Smooth muscle cell (in vitro differentiated cells): ENCODE measurements at regions not wholly inside any gene's neighbourhood (a gene's known extent, or its start where the extent isn't known, plus 50 kb on each side); places are given as distances from the start of the nearest gene placed in this dataset.
"Not testable (repeated sequence)": the region's sequence is repeated elsewhere in the genome, so short reads cannot be mapped to it uniquely, and the experiment has no call there.

ENCODE experiments used
- DNase-seq: peaks from one replicate; lab custom pipeline; 2025; ENCODE audit not compliant: unreplicated experiment; lab: John Stamatoyannopoulos, UW
- H2AFZ ChIP-seq: fragments of 200-600 bp; sonication (generic); 2 replicates; pipeline ENCODE4 v1.6.0; 2016; ENCODE audit warnings: antibody characterized with exemption, low read depth, mild to moderate bottlenecking
- H3F3A ChIP-seq: fragments of 200-600 bp; sonication (generic); 2 replicates; pipeline ENCODE4 v1.6.0; 2017; ENCODE audit warnings: antibody characterized with exemption, low read depth
- H3K27ac ChIP-seq: fragments of 200-600 bp; sonication (generic); 2 replicates; pipeline ENCODE4 v1.5.1; 2016; ENCODE audit warnings: low read depth, mild to moderate bottlenecking
- H3K27me3 ChIP-seq: fragments of 200-600 bp; sonication (generic); 2 replicates; pipeline ENCODE4 v1.6.1; 2016; ENCODE audit warnings: low read depth, mild to moderate bottlenecking
- H3K36me3 ChIP-seq: fragments of 200-600 bp; sonication (generic); 2 replicates; pipeline ENCODE4 v1.5.1; 2016; ENCODE audit warnings: low read depth
- H3K4me1 ChIP-seq: fragments of 200-600 bp; sonication (generic); 2 replicates; pipeline ENCODE4 v1.5.1; 2016; ENCODE audit warnings: low read depth
- H3K4me2 ChIP-seq: fragments of 200-600 bp; sonication (generic); 2 replicates; pipeline ENCODE4 v1.6.0; 2016; ENCODE audit warnings: mild to moderate bottlenecking
- H3K4me3 ChIP-seq: fragments of 200-600 bp; sonication (generic); 2 replicates; pipeline ENCODE4 v1.5.1; 2016; ENCODE audit warnings: mild to moderate bottlenecking
- H3K79me2 ChIP-seq: fragments of 200-600 bp; sonication (generic); 2 replicates; pipeline ENCODE4 v1.6.0; 2016; ENCODE audit warnings: low read depth, mild to moderate bottlenecking
- H3K9ac ChIP-seq: fragments of 200-600 bp; sonication (generic); 2 replicates; pipeline ENCODE4 v1.6.0; 2016; ENCODE audit warnings: low read depth
- H3K9me3 ChIP-seq: fragments of 200-600 bp; sonication (generic); replicated peaks from 2 replicates; pipeline ENCODE4 v1.5.1; 2016; ENCODE audit warnings: low read depth
- H4K20me1 ChIP-seq: fragments of 200-600 bp; sonication (generic); 2 replicates; pipeline ENCODE4 v1.6.0; 2016; ENCODE audit warnings: low read depth
- WGBS: methylation state at CpG from one replicate; pipeline ENCODE4 v1.1.7; 2016; ENCODE audit warnings: low lambda C conversion rate; 5-methylcytosine and 5-hydroxymethylcytosine counted together
- TF ChIP-seq, protein P1 (sequence below): fragments of 200-600 bp; sonication (generic); IDR thresholded peaks from 2 replicates; pipeline ENCODE4 v1.5.1; 2017; ENCODE audit warnings: borderline replicate concordance, mild to moderate bottlenecking, antibody characterized with exemption; ENCODE audit not compliant: insufficient read depth, poor library complexity, severe bottlenecking

GRCh38 chr12:75658901-75659823, 147.8 kb upstream of the KRR1 start:
- Histone ChIP-seq H3K79me2 (no peaks in the 10 kb centered on the region), H3K27ac (peak overlapping the region; percentile 94), H2AFZ (no peak overlapping the region), H3F3A (peaks cover 6% of the 10 kb centered on the region), H3K4me2 (peak overlapping the region; percentile 35), H3K36me3 (no peaks in the 10 kb centered on the region), H3K27me3 (no peaks in the 10 kb centered on the region), H3K9me3 (no peaks in the 10 kb centered on the region), H3K4me3 (no peak overlapping the region), H3K9ac (peak overlapping the region; percentile 30), H3K4me1 (peaks cover 12% of the 10 kb centered on the region), H4K20me1 (no peaks in the 10 kb centered on the region)
- TF ChIP-seq, protein P1, sequence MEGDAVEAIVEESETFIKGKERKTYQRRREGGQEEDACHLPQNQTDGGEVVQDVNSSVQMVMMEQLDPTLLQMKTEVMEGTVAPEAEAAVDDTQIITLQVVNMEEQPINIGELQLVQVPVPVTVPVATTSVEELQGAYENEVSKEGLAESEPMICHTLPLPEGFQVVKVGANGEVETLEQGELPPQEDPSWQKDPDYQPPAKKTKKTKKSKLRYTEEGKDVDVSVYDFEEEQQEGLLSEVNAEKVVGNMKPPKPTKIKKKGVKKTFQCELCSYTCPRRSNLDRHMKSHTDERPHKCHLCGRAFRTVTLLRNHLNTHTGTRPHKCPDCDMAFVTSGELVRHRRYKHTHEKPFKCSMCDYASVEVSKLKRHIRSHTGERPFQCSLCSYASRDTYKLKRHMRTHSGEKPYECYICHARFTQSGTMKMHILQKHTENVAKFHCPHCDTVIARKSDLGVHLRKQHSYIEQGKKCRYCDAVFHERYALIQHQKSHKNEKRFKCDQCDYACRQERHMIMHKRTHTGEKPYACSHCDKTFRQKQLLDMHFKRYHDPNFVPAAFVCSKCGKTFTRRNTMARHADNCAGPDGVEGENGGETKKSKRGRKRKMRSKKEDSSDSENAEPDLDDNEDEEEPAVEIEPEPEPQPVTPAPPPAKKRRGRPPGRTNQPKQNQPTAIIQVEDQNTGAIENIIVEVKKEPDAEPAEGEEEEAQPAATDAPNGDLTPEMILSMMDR = no peak
- DNase-seq = no peak
- WGBS = 59% methylated on average over 9 of the region's 9 CpGs

DNA sequence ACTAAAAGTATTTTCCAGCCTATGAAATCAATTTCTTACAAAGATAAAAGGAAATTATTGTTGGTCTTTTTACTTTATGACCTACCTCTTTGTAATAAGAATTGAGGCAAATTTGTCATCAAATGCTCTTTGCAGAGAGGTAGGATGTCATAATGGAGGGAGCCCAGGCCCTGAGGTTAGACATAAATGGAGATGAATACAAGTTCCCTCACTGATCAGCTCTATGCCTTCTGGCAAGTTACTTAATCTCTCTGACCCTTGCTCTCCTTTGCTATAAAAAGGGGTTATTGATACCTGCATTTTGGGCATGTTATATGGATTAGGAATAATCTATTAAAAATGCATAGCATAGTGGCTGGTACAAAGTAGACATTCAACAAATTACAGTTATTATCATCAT, 146.9 kb upstream of the KRR1 start:
- Histone ChIP-seq H3K4me3 (no peak overlapping the region), H3F3A (peaks cover 6% of the 10 kb centered on the region), H3K4me2 (peak overlapping the region; percentile 34), H3K79me2 (no peaks in the 10 kb centered on the region), H3K9me3 (no peaks in the 10 kb centered on the region), H3K27me3 (no peaks in the 10 kb centered on the region), H3K4me1 (peaks cover 12% of the 10 kb centered on the region), H2AFZ (no peak overlapping the region), H3K27ac (peak overlapping the region; percentile 94), H4K20me1 (no peaks in the 10 kb centered on the region), H3K36me3 (no peaks in the 10 kb centered on the region), H3K9ac (peak overlapping the region; percentile 39)
- no peak for DNase-seq
- TF ChIP-seq, protein P1 = no peak

DNA sequence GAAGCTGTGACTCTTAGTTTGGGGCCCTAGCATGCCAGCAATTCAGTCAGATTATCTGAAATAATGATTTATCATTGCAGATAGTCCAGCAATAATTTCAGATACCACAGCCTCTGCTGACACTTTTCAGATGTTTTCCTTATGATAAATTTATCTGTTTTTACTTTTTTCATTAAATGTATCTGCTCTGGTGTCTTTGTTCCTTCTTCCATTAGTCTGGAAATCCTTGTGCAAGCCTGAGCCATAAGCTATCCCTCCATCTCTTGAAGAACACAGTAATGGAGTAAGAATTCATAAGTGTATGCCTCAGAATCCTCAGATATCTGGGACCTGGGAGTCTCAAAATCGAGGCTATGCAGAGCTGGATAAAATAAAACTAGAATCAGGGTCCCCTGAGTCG, 146.4 kb upstream of the KRR1 start:
- H3K4me1 ChIP-seq = peaks cover 12% of the 10 kb centered on the region
- no peaks in the 10 kb centered on the region for H4K20me1 ChIP-seq
- H3K27ac ChIP-seq = peak overlapping the region; percentile 94
- H3F3A ChIP-seq = peaks cover 6% of the 10 kb centered on the region
- no peaks in the 10 kb centered on the region for H3K79me2 ChIP-seq
- WGBS = 81% methylated on average over 2 of the region's 2 CpGs
- no peak for DNase-seq
- H3K36me3 ChIP-seq = no peaks in the 10 kb centered on the region
- H2AFZ ChIP-seq = peak overlapping the region; percentile 44
- no peak overlapping the region for H3K9ac ChIP-seq
- H3K4me3 ChIP-seq = no peak overlapping the region
- TF ChIP-seq, protein P1 = no peak
- no peaks in the 10 kb centered on the region for H3K27me3 ChIP-seq
- H3K4me2 ChIP-seq = no peak overlapping the region
- H3K9me3 ChIP-seq = no peaks in the 10 kb centered on the region

- WGBS = 83% methylated on average over 6 of the region's 6 CpGs
These were observed 145.9 kb upstream of the KRR1 start for GRCh38 chr12:75657354-75657753.

More at GRCh38 chr12:75657354-75657753, 145.9 kb upstream of the KRR1 start:
- H4K20me1 ChIP-seq, DNase-seq, H3K27me3 ChIP-seq, H3K9me3 ChIP-seq, H3K4me2 ChIP-seq, H3K79me2 ChIP-seq, H3K36me3 ChIP-seq, H2AFZ ChIP-seq, H3F3A ChIP-seq, H3K4me3 ChIP-seq: not testable (repeated sequence)
- H3K4me1 ChIP-seq = peaks cover 12% of the 10 kb centered on the region
- peak overlapping the region; percentile 65 for H3K9ac ChIP-seq
- H3K27ac ChIP-seq = peak overlapping the region; percentile 94
